HG02885 (cell line): ENCODE measurements at regions not wholly inside any gene's neighbourhood (a gene's known extent, or its start where the extent isn't known, plus 50 kb on each side); places are given as distances from the start of the nearest gene placed in this dataset.
"Not testable (repeated sequence)": the region's sequence is repeated elsewhere in the genome, so short reads cannot be mapped to it uniquely, and the experiment has no call there.

Experiments
- ATAC-seq: cut with Tn5 transposase; IDR thresholded peaks from one replicate; pipeline ENCODE4 v1.9.1; 2021; ENCODE audit warnings: mild to moderate bottlenecking; ENCODE audit not compliant: unreplicated experiment, poor library complexity

DNA sequence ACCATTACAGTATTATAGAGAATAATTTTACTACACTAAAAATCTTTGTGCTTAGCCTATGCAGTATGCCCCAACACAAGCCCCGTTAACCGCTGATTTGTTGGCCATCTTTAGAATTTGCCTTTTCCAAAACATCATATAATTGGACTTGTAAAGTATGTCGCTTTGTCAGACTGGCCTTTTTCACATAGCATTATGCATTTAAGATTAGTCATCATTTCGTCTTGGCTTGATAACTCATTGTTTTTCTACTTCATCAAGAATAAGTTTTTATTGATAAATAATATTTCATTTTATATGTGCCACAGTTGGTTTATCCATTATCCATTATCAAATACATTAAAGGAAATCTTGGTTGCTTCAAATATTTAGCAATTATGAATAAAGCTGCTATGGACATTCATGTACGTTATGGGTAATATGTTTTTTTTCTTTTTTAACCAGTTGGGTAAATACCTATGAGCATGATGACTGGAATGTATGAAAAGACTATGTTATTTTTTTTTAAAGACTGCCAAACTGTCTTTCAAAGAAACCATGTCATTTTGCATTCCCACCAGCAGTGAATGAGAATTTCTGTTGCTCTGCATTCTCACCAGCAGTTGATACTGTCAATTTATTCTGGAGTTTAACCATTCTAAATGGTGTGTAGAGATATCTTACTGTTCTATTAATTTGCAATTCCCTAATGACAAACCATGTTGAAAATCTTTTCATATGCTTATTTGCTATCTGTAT is 273.1 kb upstream of the KCND2 start:
- ATAC-seq = no peak

DNA sequence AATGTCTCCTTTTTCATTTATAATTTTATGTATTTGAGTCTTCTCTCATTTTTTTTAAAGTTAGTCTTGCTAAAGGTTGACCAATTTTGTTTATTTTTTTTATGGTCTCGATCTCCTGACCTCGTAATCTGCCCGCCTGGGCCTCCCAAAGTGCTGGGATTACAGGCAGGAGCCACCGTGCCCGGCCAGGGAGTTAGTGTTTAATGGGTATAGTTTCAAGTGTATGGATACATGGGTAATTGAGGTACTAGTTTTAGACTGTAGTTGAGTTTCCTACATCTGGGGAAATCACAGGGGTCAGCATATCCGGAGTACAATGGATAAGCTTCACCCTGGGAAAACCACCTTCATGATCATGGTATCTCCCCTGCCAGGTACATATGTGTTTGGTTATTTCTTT is 267.3 kb upstream of the KCND2 start:
- no peak for ATAC-seq

- ATAC-seq = not testable (repeated sequence)
Observed at GRCh38 chr7:120014301-120014700, 258.7 kb upstream of the KCND2 start.

DNA sequence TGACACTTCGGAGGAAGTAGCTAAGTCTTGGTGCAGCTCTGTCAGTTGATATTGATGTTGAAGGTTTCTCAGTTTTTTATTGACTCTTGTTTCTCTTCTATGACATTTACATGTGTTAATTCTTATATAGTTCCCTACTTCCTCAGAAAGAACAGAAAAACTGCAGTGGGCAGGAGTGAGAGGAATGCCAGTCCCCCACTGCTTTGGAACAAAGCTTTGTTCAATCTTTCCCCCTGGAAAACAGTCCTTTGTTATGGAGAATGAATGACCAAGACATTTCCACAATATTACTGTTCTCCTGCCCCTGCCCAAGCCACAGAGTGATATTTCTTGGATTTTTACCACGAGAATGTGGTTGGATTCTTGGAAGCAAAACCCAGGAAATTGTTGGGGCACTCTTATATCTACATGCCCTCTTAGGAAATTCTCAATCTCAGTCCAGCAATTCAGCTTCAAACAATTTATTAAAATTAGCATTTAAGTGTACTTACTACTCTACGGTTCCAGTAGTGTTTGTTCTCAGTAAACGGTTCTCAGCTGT is 258.0 kb upstream of the KCND2 start:
- no peak for ATAC-seq

- no peak for ATAC-seq
Observed at GRCh38 chr7:120021085-120021484, 251.9 kb upstream of the KCND2 start.

GRCh38 chr7:120023494-120024167 is 249.3 kb upstream of the KCND2 start:
- ATAC-seq = no peak

GRCh38 chr7:120028636-120029035 is 244.3 kb upstream of the KCND2 start:
- no peak for ATAC-seq

- ATAC-seq = no peak
Observed at GRCh38 chr7:120030876-120031275, 242.1 kb upstream of the KCND2 start.

- no peak for ATAC-seq
Observed at GRCh38 chr7:120033114-120033513, 239.9 kb upstream of the KCND2 start.

- no peak for ATAC-seq
Observed at GRCh38 chr7:120039138-120039537, 233.8 kb upstream of the KCND2 start.

- no peak for ATAC-seq
Observed at GRCh38 chr7:120041798-120042197, 231.2 kb upstream of the KCND2 start.

- no peak for ATAC-seq
Observed at GRCh38 chr7:120043250-120043649, 229.7 kb upstream of the KCND2 start.

- ATAC-seq = no peak
Observed at GRCh38 chr7:120052884-120053382, 220.0 kb upstream of the KCND2 start.

- ATAC-seq = no peak
Observed at GRCh38 chr7:120053390-120053961, 219.5 kb upstream of the KCND2 start.

- ATAC-seq = no peak
Observed at GRCh38 chr7:120054376-120055100, 218.4 kb upstream of the KCND2 start.

DNA sequence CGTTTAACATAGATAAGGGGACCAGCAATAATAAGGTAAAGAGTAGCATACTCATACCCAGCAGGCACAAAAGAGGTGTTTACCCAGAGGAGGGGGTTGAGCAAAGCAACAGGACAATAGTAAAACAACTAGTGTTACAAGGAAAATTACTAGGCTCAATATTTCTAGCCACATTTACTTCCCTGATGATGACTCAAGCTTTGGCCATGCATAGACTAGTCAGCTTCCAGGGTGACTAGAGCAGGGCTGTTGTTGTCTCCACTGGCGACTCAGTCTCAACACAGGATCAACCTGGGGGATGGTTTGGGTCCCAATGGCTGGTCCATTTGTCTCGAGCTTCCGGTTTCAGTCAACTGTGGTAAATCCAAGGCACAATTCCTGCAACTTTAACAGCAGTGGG is 217.7 kb upstream of the KCND2 start:
- ATAC-seq = no peak

DNA sequence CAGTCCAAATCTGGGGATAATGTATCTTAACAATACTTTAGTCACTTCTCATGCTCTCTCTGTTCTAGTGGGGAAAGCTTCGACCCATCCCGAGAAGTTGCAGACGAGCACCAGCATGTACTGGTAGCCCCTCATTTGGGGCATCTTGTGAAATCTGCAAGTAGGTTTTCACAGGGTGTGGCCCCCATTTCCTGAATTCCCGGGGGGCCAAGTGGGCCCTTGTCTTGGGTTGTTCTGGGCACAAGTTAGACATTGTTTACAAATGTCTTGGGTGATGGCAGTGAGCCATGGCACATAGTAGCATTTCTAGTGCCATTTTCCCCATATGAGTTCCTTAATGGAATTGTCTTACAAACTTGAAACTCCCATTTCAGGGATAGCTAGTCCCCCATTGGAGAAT is 216.7 kb upstream of the KCND2 start:
- no peak for ATAC-seq

GRCh38 chr7:120059641-120060040 is 213.3 kb upstream of the KCND2 start:
- ATAC-seq = no peak

GRCh38 chr7:120060281-120060680 is 212.7 kb upstream of the KCND2 start:
- no peak for ATAC-seq

GRCh38 chr7:120060875-120061274 is 212.1 kb upstream of the KCND2 start:
- peak; percentile 46 for ATAC-seq

GRCh38 chr7:120064565-120064964 is 208.4 kb upstream of the KCND2 start:
- peak; percentile 92 for ATAC-seq
